Lower leg skin (tissue), 3 donors: ENCODE measurements at regions not wholly inside any gene's neighbourhood (a gene's known extent, or its start where the extent isn't known, plus 50 kb on each side); places are given as distances from the start of the nearest gene placed in this dataset.

Source experiments
- CTCF ChIP-seq, 3 donors: fragments of 450-650 bp; IDR thresholded peaks; one replicate each; pipeline ENCODE4 v1.5.1; 2016; ENCODE audit warnings: antibody characterized with exemption in 3 of 3, mild to moderate bottlenecking in 3 of 3, moderate library complexity in 2 of 3
- POLR2A ChIP-seq, 2 donors: fragments of 450-650 bp; IDR thresholded peaks; one replicate each; pipeline ENCODE4 v1.6.1; 2016 to 2017; ENCODE audit warnings: antibody characterized with exemption in 2 of 2, mild to moderate bottlenecking in 1 of 2, moderate library complexity in 1 of 2

- TF ChIP-seq CTCF (IDR thresholded peaks at IDR 0.05) (no peak), POLR2A (IDR thresholded peaks at IDR 0.05) (no peak)
Measured at GRCh38 chr7:131131746-131132431, 195.8 kb upstream of the MKLN1 start.
